ENCODE measurements at regions not wholly inside any gene's neighbourhood (a gene's known extent, or its start where the extent isn't known, plus 50 kb on each side); places are given as distances from the start of the nearest gene placed in this dataset.

GRCh38 chr13:79682164-79682563, 201.2 kb downstream of the NDFIP2 start:
- H3K4me3 ChIP-seq (ENCODE audit: low read depth, low read length), result no peak overlapping the region
- no peaks in the 10 kb centered on the region for H3K36me3 ChIP-seq (ENCODE audit: control insufficient read depth, insufficient read depth, low read length)
- TF ChIP-seq, protein P1, sequence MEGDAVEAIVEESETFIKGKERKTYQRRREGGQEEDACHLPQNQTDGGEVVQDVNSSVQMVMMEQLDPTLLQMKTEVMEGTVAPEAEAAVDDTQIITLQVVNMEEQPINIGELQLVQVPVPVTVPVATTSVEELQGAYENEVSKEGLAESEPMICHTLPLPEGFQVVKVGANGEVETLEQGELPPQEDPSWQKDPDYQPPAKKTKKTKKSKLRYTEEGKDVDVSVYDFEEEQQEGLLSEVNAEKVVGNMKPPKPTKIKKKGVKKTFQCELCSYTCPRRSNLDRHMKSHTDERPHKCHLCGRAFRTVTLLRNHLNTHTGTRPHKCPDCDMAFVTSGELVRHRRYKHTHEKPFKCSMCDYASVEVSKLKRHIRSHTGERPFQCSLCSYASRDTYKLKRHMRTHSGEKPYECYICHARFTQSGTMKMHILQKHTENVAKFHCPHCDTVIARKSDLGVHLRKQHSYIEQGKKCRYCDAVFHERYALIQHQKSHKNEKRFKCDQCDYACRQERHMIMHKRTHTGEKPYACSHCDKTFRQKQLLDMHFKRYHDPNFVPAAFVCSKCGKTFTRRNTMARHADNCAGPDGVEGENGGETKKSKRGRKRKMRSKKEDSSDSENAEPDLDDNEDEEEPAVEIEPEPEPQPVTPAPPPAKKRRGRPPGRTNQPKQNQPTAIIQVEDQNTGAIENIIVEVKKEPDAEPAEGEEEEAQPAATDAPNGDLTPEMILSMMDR (IDR thresholded peaks at IDR 0.05; ENCODE audit: insufficient read depth, low read length, poor library complexity, severe bottlenecking), result no peak
- H3K27me3 ChIP-seq (ENCODE audit: control insufficient read depth, insufficient read depth, low read length), result no peaks in the 10 kb centered on the region
- DNase-seq (ENCODE audit: low read depth), result no peak

GRCh38 chr13:79681069-79681468, 200.1 kb downstream of the NDFIP2 start:
- Histone ChIP-seq H3K4me3 (ENCODE audit: low read depth, low read length) (no peak overlapping the region), H3K36me3 (ENCODE audit: control insufficient read depth, insufficient read depth, low read length) (no peaks in the 10 kb centered on the region), H3K27me3 (ENCODE audit: control insufficient read depth, insufficient read depth, low read length) (no peaks in the 10 kb centered on the region)
- DNase-seq (ENCODE audit: low read depth), result no peak
- TF ChIP-seq, protein P1 (IDR thresholded peaks at IDR 0.05; ENCODE audit: insufficient read depth, low read length, poor library complexity, severe bottlenecking), result no peak

- DNase-seq (ENCODE audit: low read depth), result no peak
- Histone ChIP-seq H3K36me3 (ENCODE audit: control insufficient read depth, insufficient read depth, low read length) (no peaks in the 10 kb centered on the region), H3K27me3 (ENCODE audit: control insufficient read depth, insufficient read depth, low read length) (no peaks in the 10 kb centered on the region), H3K4me3 (ENCODE audit: low read depth, low read length) (no peak overlapping the region)
- TF ChIP-seq, protein P1 (IDR thresholded peaks at IDR 0.05; ENCODE audit: insufficient read depth, low read length, poor library complexity, severe bottlenecking), result no peak
These were observed 199.5 kb downstream of the NDFIP2 start for GRCh38 chr13:79680485-79680884.

- Histone ChIP-seq H3K4me3 (ENCODE audit: low read depth, low read length) (no peak overlapping the region), H3K36me3 (ENCODE audit: control insufficient read depth, insufficient read depth, low read length) (no peaks in the 10 kb centered on the region), H3K27me3 (ENCODE audit: control insufficient read depth, insufficient read depth, low read length) (no peaks in the 10 kb centered on the region)
- DNase-seq (ENCODE audit: low read depth), result peak; percentile 41
- TF ChIP-seq, protein P1 (IDR thresholded peaks at IDR 0.05; ENCODE audit: insufficient read depth, low read length, poor library complexity, severe bottlenecking), result peak; percentile 73
These were observed 198.4 kb downstream of the NDFIP2 start for GRCh38 chr13:79679334-79679733.

GRCh38 chr13:79678100-79678499, 197.1 kb downstream of the NDFIP2 start:
- Histone ChIP-seq H3K36me3 (ENCODE audit: control insufficient read depth, insufficient read depth, low read length) (no peaks in the 10 kb centered on the region), H3K4me3 (ENCODE audit: low read depth, low read length) (no peak overlapping the region), H3K27me3 (ENCODE audit: control insufficient read depth, insufficient read depth, low read length) (no peaks in the 10 kb centered on the region)
- TF ChIP-seq, protein P1 (IDR thresholded peaks at IDR 0.05; ENCODE audit: insufficient read depth, low read length, poor library complexity, severe bottlenecking), result no peak
- DNase-seq (ENCODE audit: low read depth), result no peak

DNA sequence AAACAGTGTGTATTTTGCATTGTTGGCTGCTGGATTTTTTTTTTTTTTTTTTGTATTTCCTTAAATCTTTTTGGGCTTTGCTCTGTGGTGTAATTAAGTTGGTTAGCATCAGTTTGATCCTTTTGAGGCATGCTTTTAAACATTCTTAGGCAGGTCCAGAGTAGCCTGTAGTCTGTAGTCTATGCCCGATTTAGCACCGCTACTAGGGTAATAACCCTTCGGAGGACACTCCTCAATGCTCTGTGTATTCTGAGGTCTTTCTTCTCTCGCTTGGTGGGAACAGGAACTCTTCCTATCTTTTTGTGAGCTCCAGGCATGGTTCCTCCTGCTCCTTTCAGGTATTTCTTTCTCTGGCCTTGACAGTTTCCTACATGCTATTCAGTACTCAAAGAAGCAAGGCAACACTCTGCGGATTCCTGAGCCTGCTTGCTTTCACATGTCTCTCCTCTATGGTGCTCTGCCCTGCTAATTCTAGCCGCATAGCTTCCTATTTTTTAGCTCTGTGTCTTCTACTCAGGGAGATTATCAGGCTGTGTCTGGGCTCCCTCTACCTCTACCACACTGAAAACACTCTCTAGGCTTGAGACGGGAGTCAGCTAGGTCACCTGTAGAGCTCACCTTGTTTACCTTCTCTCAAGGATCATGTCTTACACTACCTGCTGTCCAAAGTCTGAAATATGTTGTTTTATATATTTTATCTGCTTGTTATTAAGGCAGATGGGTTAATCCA, 195.1 kb downstream of the NDFIP2 start:
- Histone ChIP-seq H3K36me3 (ENCODE audit: control insufficient read depth, insufficient read depth, low read length) (no peaks in the 10 kb centered on the region), H3K27me3 (ENCODE audit: control insufficient read depth, insufficient read depth, low read length) (no peaks in the 10 kb centered on the region), H3K4me3 (ENCODE audit: low read depth, low read length) (no peak overlapping the region)
- TF ChIP-seq, protein P1 (IDR thresholded peaks at IDR 0.05; ENCODE audit: insufficient read depth, low read length, poor library complexity, severe bottlenecking), result no peak
- DNase-seq (ENCODE audit: low read depth), result no peak
